GM12878 (cell line): ENCODE measurements at regions not wholly inside any gene's neighbourhood (a gene's known extent, or its start where the extent isn't known, plus 50 kb on each side); places are given as distances from the start of the nearest gene placed in this dataset.

Source experiments
- ATAC-seq: fragments of 200-7000 bp; cut with Tn5 transposase; 3 replicates; pipeline ENCODE4 v1.9.1; 2020; ENCODE audit warnings: mild to moderate bottlenecking, moderate library complexity
- BruUV-seq: library from RNA; stranded (reverse); fragments of 400-500 nt; replicated peaks from 2 replicates; lab custom pipeline; 2021; lab: Mats Ljungman, UMichigan
- CTCF ChIA-PET: fragments of 300-600 bp; sonication (Branson Sonifier 250); formaldehyde crosslinking; extraction: SDS; loops from one replicate; lab custom pipeline; 2021; ENCODE audit warnings: inconsistent platforms; lab: Yijun Ruan, JAX
- POLR2A ChIA-PET: fragments of 350-600 bp; formaldehyde crosslinking; extraction: SDS; loops from one replicate; lab custom pipeline; 2021; ENCODE audit warnings: inconsistent platforms; lab: Charles Lee
- RAD21 ChIA-PET: fragments of 300-600 bp; sonication (Branson Sonifier 250); formaldehyde crosslinking; loops from one replicate; lab custom pipeline; 2023; ENCODE audit warnings: antibody characterized with exemption; ENCODE audit not compliant: unreplicated experiment; lab: Charles Lee
- SMC1A ChIA-PET: fragments of 300-600 bp; sonication (Branson Sonifier 250); formaldehyde crosslinking; loops from one replicate; lab custom pipeline; 2023; ENCODE audit not compliant: unreplicated experiment, uncharacterized antibody; lab: Charles Lee
- DNase-seq: peaks from one replicate; pipeline ENCODE4 v3.0.0-alpha.2; 2011; ENCODE audit warnings: low read depth, low spot score
- FAIRE-seq: peaks from 3 replicates; lab custom pipeline; 2011; peaks lifted over from hg19 to GRCh38; lab: Jason Lieb, UNC
- H2AFZ ChIP-seq: 2 replicates; pipeline ENCODE4 v1.6.0; 2011; ENCODE audit warnings: low read depth, low read length, control low read depth; ENCODE audit not compliant: control insufficient read depth
- H3K27ac ChIP-seq: 2 replicates; pipeline ENCODE4 v1.5.1; 2011; ENCODE audit warnings: control low read depth; ENCODE audit not compliant: control insufficient read depth, insufficient read depth
- H3K27me3 ChIP-seq, 2 experiments: replicated peaks in 1 of 2; 2 replicates each; pipeline versions ENCODE4 v1.6.0 to v1.6.1; 2011; ENCODE audit warnings: low read length in 1 of 2; ENCODE audit not compliant: control insufficient read depth in 2 of 2, insufficient read depth in 2 of 2
- H3K36me3 ChIP-seq, 2 experiments: 2 replicates each; pipeline ENCODE4 v1.5.1; 2011; ENCODE audit warnings: low read length in 1 of 2; ENCODE audit not compliant: control insufficient read depth in 2 of 2, insufficient read depth in 2 of 2
- H3K4me1 ChIP-seq: 2 replicates; pipeline ENCODE4 v1.6.1; 2011; ENCODE audit warnings: mild to moderate bottlenecking, low read length, moderate library complexity, mixed read lengths; ENCODE audit not compliant: control insufficient read depth, insufficient read depth
- H3K4me2 ChIP-seq: 2 replicates; pipeline ENCODE4 v1.6.0; 2011; ENCODE audit warnings: control low read depth; ENCODE audit not compliant: control insufficient read depth, insufficient read depth
- H3K4me3 ChIP-seq: fragments of 200-600 bp; sonication (generic); 2 replicates; pipeline ENCODE4 v1.5.1; 2016
- H3K79me2 ChIP-seq: 2 replicates; pipeline ENCODE4 v1.6.0; 2011; ENCODE audit warnings: low read length; ENCODE audit not compliant: control insufficient read depth, insufficient read depth
- H3K9ac ChIP-seq: 2 replicates; pipeline ENCODE4 v1.8.0; 2011; ENCODE audit warnings: low read length, control low read depth, mixed read lengths; ENCODE audit not compliant: control insufficient read depth, insufficient read depth
- H3K9me3 ChIP-seq: replicated peaks from 3 replicates; pipeline ENCODE4 v1.5.1; 2011; ENCODE audit warnings: mild to moderate bottlenecking, low read length; ENCODE audit not compliant: control insufficient read depth, insufficient read depth
- H4K20me1 ChIP-seq: 2 replicates; pipeline ENCODE4 v1.6.0; 2011; ENCODE audit not compliant: control insufficient read depth, insufficient read depth
- CBX3 ChIP-seq: fragments of 200-600 bp; sonication (generic); IDR thresholded peaks from 2 replicates; pipeline ENCODE4 v1.6.1; 2016; ENCODE audit warnings: low read depth, borderline replicate concordance
- CEBPZ ChIP-seq: fragments of 150-350 bp; IDR thresholded peaks from 2 replicates; pipeline ENCODE4 v1.6.1; 2016; ENCODE audit warnings: low read depth, low read length
- ESRRA ChIP-seq: IDR thresholded peaks from 2 replicates; pipeline ENCODE4 v1.6.1; 2012; ENCODE audit warnings: mild to moderate bottlenecking, low read length, improper control_type of control experiment
- IKZF2 ChIP-seq, 2 experiments: fragments of 450-650 bp; IDR thresholded peaks; 2 replicates each; pipeline ENCODE4 v1.6.1; 2017; ENCODE audit warnings: mild to moderate bottlenecking in 2 of 2, moderate library complexity in 2 of 2
- IRF3 ChIP-seq: fragments of 450-650 bp; IDR thresholded peaks from 2 replicates; pipeline ENCODE4 v1.6.1; 2014; ENCODE audit warnings: mild to moderate bottlenecking
- MAX ChIP-seq: IDR thresholded peaks from 2 replicates; pipeline ENCODE4 v1.6.1; 2012; ENCODE audit warnings: low read depth, low read length, improper control_type of control experiment
- MEF2A ChIP-seq: IDR thresholded peaks from 2 replicates; pipeline ENCODE4 v1.6.1; 2011; ENCODE audit warnings: low read depth, mild to moderate bottlenecking, low read length, moderate library complexity; ENCODE audit not compliant: insufficient read depth
- NR2C1 ChIP-seq: fragments of 450-650 bp; IDR thresholded peaks from 2 replicates; pipeline ENCODE4 v1.6.1; 2017; ENCODE audit warnings: antibody characterized with exemption, mild to moderate bottlenecking, moderate library complexity
- POLR2A ChIP-seq: IDR thresholded peaks from 2 replicates; pipeline ENCODE4 v1.6.1; 2011; ENCODE audit warnings: low read depth, mild to moderate bottlenecking, low read length
- SIN3A ChIP-seq: IDR thresholded peaks from 2 replicates; pipeline ENCODE4 v1.6.1; 2012; ENCODE audit warnings: low read depth, low read length, improper control_type of control experiment
- STAT3 ChIP-seq: IDR thresholded peaks from 2 replicates; pipeline ENCODE4 v1.6.1; 2011; ENCODE audit warnings: low read depth, low read length, improper control_type of control experiment
- YY1 ChIP-seq: IDR thresholded peaks from 2 replicates; pipeline ENCODE4 v1.6.1; 2011; ENCODE audit warnings: low read depth, mild to moderate bottlenecking, low read length
- ZNF217 ChIP-seq: fragments of 450-650 bp; IDR thresholded peaks from 2 replicates; pipeline ENCODE4 v1.6.1; 2017; ENCODE audit warnings: antibody characterized with exemption, mild to moderate bottlenecking
- WGBS: methylation state at CpG from one replicate; pipeline ENCODE4 v1.1.6; 2016; ENCODE audit warnings: low lambda C conversion rate; ENCODE audit not compliant: insufficient replicate concordance, insufficient coverage; ENCODE audit errors: missing lambda C conversion rate; 5-methylcytosine and 5-hydroxymethylcytosine counted together
- in situ Hi-C: fragments of 300-500 bp; cut with MboI; formaldehyde crosslinking; loops from 9 replicates; pipeline ENCODE4 v1.14.3; 2018; ENCODE audit warnings: mixed read lengths
- intact Hi-C: fragments of 100-400 bp; cut with micrococcal nuclease; formaldehyde crosslinking; loops from one replicate; pipeline ENCODE4 v1.14.2; 2022; ENCODE audit not compliant: unreplicated experiment

- RAD21 ChIA-PET = no interaction called here
- POLR2A ChIA-PET = no interaction called here
- Histone ChIP-seq H3K9ac (no peak overlapping the region), H3K27ac (no peak overlapping the region)
- intact Hi-C loops = no loop called here
- ATAC-seq = no peak
- TF ChIP-seq POLR2A (no peak), ESRRA (no peak), YY1 (no peak), CEBPZ (no peak), MEF2A (no peak), CBX3 (no peak), IRF3 (no peak), MAX (no peak), STAT3 (no peak), SIN3A (no peak), IKZF2 (IDR thresholded peaks at IDR 0.05) (no peak), ZNF217 (no peak), NR2C1 (no peak)
- TF ChIP-seq, all 136 proteins: peak for 0
- CTCF ChIA-PET = no interaction called here
- no peak overlapping the region for H3K4me3 ChIP-seq
- H3K79me2 ChIP-seq = no peaks in the 10 kb centered on the region
- DNase-seq (no peak), FAIRE-seq (no peak)
- WGBS = 31% methylated on average over 6 of the region's 6 CpGs
- no peaks in the 10 kb centered on the region for H4K20me1 ChIP-seq
- H2AFZ ChIP-seq = no peak overlapping the region
- in situ Hi-C loops = no loop called here
- H3K4me1 ChIP-seq = no peaks in the 10 kb centered on the region
- H3K27me3 ChIP-seq = no peaks in the 10 kb centered on the region
- H3K4me2 ChIP-seq = no peak overlapping the region
- no TSS peak for BruUV-seq
- SMC1A ChIA-PET = no interaction called here
- peaks cover 0 to 19% of the 10 kb centered on the region in 2 experiments; a peak in 2 of 4 replicates for H3K36me3 ChIP-seq
- no peaks in the 10 kb centered on the region for H3K9me3 ChIP-seq
Observed at GRCh38 chr3:127033171-127033570, 50.3 kb downstream of the PLXNA1 start.
